Cardiac fibroblast (primary cell): ENCODE measurements at regions not wholly inside any gene's neighbourhood (a gene's known extent, or its start where the extent isn't known, plus 50 kb on each side); places are given as distances from the start of the nearest gene placed in this dataset.

Experiments used
- DNase-seq, 2 donors: peaks; one replicate each; pipeline versions ENCODE4 v3.0.0 to v3.0.0-alpha.2; 2010; ENCODE audit warnings: low read depth in 2 of 2
- H3K4me3 ChIP-seq, 2 donors: replicated peaks in 1 of 2; 1 replicate in 1 of 2; 2 replicates in 1 of 2; pipeline ENCODE4 v1.5.1; 2011; ENCODE audit warnings: low read depth in 2 of 2, low read length in 2 of 2, mild to moderate bottlenecking in 2 of 2, moderate library complexity in 1 of 2
- CTCF ChIP-seq: IDR thresholded peaks from one replicate; pipeline ENCODE4 v1.5.1; 2011; ENCODE audit warnings: low read depth, mild to moderate bottlenecking, low read length, inconsistent platforms

- H3K4me3 ChIP-seq = no peak overlapping the region
- DNase-seq = no peak
- no peak for TF ChIP-seq CTCF
Observed at GRCh38 chr12:90048918-90049317, 340.3 kb upstream of the ATP2B1 start.

GRCh38 chr12:90045559-90045958 lies 336.9 kb upstream of the ATP2B1 start:
- no peak overlapping the region for H3K4me3 ChIP-seq
- DNase-seq = no peak
- TF ChIP-seq CTCF = no peak

GRCh38 chr12:90044069-90044468 lies 335.4 kb upstream of the ATP2B1 start:
- no peak for TF ChIP-seq CTCF
- no peak for DNase-seq

GRCh38 chr12:90042920-90043641 lies 334.4 kb upstream of the ATP2B1 start:
- no peak for TF ChIP-seq CTCF
- no peak overlapping the region for H3K4me3 ChIP-seq
- peak; percentile 42 to 60 for DNase-seq

More at GRCh38 chr12:90044069-90044468, 335.4 kb upstream of the ATP2B1 start:
- no peak overlapping the region for H3K4me3 ChIP-seq

- no peak for DNase-seq
- H3K4me3 ChIP-seq = no peak overlapping the region
- no peak for TF ChIP-seq CTCF
Observed at GRCh38 chr12:90038289-90038688, 329.7 kb upstream of the ATP2B1 start.

- TF ChIP-seq CTCF = no peak
- H3K4me3 ChIP-seq = no peak overlapping the region
- DNase-seq = peak; percentile 24 to 43
Observed at GRCh38 chr12:90037740-90038139, 329.1 kb upstream of the ATP2B1 start.

GRCh38 chr12:90036637-90037036 lies 328.0 kb upstream of the ATP2B1 start:
- DNase-seq = peak; percentile 22 to 50
- H3K4me3 ChIP-seq = no peak overlapping the region
- TF ChIP-seq CTCF = no peak
